ENCODE measurements at regions not wholly inside any gene's neighbourhood (a gene's known extent, or its start where the extent isn't known, plus 50 kb on each side); places are given as distances from the start of the nearest gene placed in this dataset.

DNA sequence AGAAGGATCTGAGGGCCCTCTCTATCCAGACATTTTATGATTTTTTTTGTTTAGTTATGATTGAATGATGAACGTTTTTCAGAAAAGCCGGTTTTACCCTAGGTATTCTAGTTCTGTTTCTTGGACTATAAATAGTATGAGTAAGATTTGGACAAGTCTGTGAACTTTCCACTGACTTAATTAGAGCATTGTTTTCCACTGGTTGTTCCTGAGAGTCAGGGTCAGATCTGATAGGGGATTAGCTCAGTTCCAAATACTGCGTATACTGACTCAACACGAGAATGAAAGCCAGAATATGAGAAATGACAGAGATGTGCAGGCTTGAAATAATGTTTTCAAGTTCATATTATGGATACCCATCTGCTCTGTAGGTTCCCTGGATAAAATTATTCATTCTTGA is 361.6 kb downstream of the AEBP2 start:
- in situ Hi-C loops (cut with MboI): no loop called here
- H3K4me2 ChIP-seq (ENCODE audit: insufficient read depth, low read length): no peak overlapping the region

More for the DNA sequence above, 361.6 kb downstream of the AEBP2 start:
- Histone ChIP-seq H3K9me1 (ENCODE audit: control insufficient read depth, insufficient read depth, low read length) (no peaks in the 10 kb centered on the region), H4K20me1 (replicated peaks; ENCODE audit: control insufficient read depth, insufficient read depth, low read length) (no peaks in the 10 kb centered on the region), H3K79me2 (ENCODE audit: control insufficient read depth, insufficient read depth, low read length) (no peaks in the 10 kb centered on the region), H2AFZ (ENCODE audit: low read depth, low read length) (no peak overlapping the region), H3K27me3 (ENCODE audit: control insufficient read depth in 2 of 2, insufficient read depth in 2 of 2, low read length in 2 of 2) (no peaks in the 10 kb centered on the region), H3K36me3 (ENCODE audit: control insufficient read depth, insufficient read depth, low read length) (no peaks in the 10 kb centered on the region), H3K9ac (ENCODE audit: insufficient read depth in 1 of 2, low read depth in 2 of 2, low read length in 2 of 2) (no peak overlapping the region), H3K27ac (ENCODE audit: extremely low read depth, low read depth, low read length) (no peak overlapping the region), H3K4me1 (replicated peaks in 1 of 2; ENCODE audit: control insufficient read depth in 2 of 2, insufficient read depth in 2 of 2, low read length in 2 of 2) (no peaks in the 10 kb centered on the region), H3K4me3 (no peak overlapping the region), H3K9me3 (replicated peaks; ENCODE audit: control insufficient read depth, insufficient read depth, low read depth, low read length) (no peaks in the 10 kb centered on the region)
- WGBS (ENCODE audit: insufficient coverage, low coverage, missing lambda C conversion rate): 0% methylated on average over 4 of the region's 4 CpGs
- no peak for DNase-seq (ENCODE audit: extremely low read depth in 1 of 4, low spot score in 3 of 4)
- POLR2A ChIA-PET: no interaction called here
- ATAC-seq: no peak
- CTCF ChIA-PET (ENCODE audit: low intra/inter-chr PET ratio): no interaction called here
- no peak for TF ChIP-seq HOMEZ (CRISPR knock-in tag; IDR thresholded peaks at IDR 0.05)
- TF ChIP-seq SNRNP70 (optimal IDR thresholded peaks at IDR 0.05; ENCODE audit: low read depth, low read length): no peak
- TF ChIP-seq GATA2 (CRISPR knock-in tag; IDR thresholded peaks at IDR 0.05): no peak
- TF ChIP-seq IRF2 (CRISPR knock-in tag; IDR thresholded peaks at IDR 0.05): no peak
- no peak for TF ChIP-seq XRCC5 (IDR thresholded peaks at IDR 0.05; ENCODE audit: low read depth, low read length)
- no peak for TF ChIP-seq SLC30A9 (CRISPR knock-in tag; IDR thresholded peaks at IDR 0.05)
- TF ChIP-seq PHF20 (IDR thresholded peaks at IDR 0.05; ENCODE audit: partially characterized antibody): no peak
- no peak for TF ChIP-seq ZBTB12 (CRISPR knock-in tag; IDR thresholded peaks at IDR 0.05)
- TF ChIP-seq ZNF436 (CRISPR knock-in tag; IDR thresholded peaks at IDR 0.05): no peak
- TF ChIP-seq PRDM10 (IDR thresholded peaks at IDR 0.05; ENCODE audit: partially characterized antibody): no peak
- FAIRE-seq: no peak
- intact Hi-C loops (cut with micrococcal nuclease): no loop called here
- BruUV-seq (replicated peaks): no TSS peak

All from K562 (cell line).